ENCODE measurements at regions not wholly inside any gene's neighbourhood (a gene's known extent, or its start where the extent isn't known, plus 50 kb on each side); places are given as distances from the start of the nearest gene placed in this dataset.

DNA sequence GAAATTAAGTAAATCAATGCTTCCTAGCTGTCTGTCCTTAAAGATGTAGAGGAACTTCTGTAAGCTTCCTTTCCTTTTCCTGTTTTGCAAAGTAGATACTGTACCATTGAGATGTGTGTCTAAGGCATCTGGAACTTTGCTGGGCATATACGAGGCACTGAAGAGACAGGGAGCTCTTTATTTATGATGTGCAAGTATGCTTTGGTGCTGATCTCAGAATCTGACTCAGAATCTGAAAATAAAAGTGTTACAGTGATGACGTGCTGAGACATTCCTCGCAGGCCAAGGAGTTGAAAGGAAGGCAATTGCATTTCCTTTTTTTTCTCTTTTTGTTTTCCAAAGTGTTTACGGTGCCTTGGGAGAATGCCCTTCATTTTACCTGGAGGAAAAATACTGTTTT lies 230.9 kb upstream of the RGPD4 start:
- Mint-ChIP-seq H3K27me3 (ENCODE audit: insufficient read depth) (peaks cover 1% of the 10 kb centered on the region; the same call in 1 of the 2 replicates), H3K27ac (peak overlapping the region; percentile 63), H3K9me3 (no peaks in the 10 kb centered on the region), H3K4me1 (ENCODE audit: low read depth) (peaks cover 54% of the 10 kb centered on the region), H3K36me3 (ENCODE audit: low read depth) (no peaks in the 10 kb centered on the region; the same call in 1 of the 2 replicates), H3K4me3 (peak overlapping the region; percentile 62)
- TF ChIP-seq, protein P1, sequence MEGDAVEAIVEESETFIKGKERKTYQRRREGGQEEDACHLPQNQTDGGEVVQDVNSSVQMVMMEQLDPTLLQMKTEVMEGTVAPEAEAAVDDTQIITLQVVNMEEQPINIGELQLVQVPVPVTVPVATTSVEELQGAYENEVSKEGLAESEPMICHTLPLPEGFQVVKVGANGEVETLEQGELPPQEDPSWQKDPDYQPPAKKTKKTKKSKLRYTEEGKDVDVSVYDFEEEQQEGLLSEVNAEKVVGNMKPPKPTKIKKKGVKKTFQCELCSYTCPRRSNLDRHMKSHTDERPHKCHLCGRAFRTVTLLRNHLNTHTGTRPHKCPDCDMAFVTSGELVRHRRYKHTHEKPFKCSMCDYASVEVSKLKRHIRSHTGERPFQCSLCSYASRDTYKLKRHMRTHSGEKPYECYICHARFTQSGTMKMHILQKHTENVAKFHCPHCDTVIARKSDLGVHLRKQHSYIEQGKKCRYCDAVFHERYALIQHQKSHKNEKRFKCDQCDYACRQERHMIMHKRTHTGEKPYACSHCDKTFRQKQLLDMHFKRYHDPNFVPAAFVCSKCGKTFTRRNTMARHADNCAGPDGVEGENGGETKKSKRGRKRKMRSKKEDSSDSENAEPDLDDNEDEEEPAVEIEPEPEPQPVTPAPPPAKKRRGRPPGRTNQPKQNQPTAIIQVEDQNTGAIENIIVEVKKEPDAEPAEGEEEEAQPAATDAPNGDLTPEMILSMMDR (IDR thresholded peaks at IDR 0.05) = no peak
- DNase-seq = peak; percentile 73

DNA sequence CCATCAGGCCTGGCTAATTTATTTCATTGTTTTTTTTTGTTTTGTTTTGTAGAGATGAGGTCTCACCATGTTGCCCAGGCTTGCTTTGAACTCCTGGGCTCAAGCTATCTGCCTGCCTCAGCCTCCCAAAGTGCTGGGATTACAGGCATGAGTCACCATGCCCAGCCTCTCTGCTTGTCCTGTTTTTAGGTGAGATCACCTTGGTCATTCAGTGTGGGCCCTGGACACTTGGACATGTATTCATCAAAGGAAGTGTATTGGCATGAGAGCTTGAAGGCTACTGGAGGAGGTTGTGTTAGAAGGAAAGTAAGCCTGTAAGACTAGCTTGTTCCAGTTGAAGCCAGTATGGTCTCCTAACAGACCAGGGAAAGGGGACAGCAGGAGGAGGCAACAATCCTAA lies 229.2 kb upstream of the RGPD4 start:
- H3K4me1 Mint-ChIP-seq (ENCODE audit: low read depth) = peaks cover 36% of the 10 kb centered on the region
- H3K27me3 Mint-ChIP-seq (ENCODE audit: insufficient read depth) = peaks cover 1% of the 10 kb centered on the region; the same call in 1 of the 2 replicates
- DNase-seq = no peak
- H3K9me3 Mint-ChIP-seq = no peaks in the 10 kb centered on the region
- no peak overlapping the region for H3K27ac Mint-ChIP-seq
- H3K4me3 Mint-ChIP-seq = no peak overlapping the region
- TF ChIP-seq, protein P1 (IDR thresholded peaks at IDR 0.05) = no peak
- no peaks in the 10 kb centered on the region; the same call in 1 of the 2 replicates for H3K36me3 Mint-ChIP-seq (ENCODE audit: low read depth)

DNA sequence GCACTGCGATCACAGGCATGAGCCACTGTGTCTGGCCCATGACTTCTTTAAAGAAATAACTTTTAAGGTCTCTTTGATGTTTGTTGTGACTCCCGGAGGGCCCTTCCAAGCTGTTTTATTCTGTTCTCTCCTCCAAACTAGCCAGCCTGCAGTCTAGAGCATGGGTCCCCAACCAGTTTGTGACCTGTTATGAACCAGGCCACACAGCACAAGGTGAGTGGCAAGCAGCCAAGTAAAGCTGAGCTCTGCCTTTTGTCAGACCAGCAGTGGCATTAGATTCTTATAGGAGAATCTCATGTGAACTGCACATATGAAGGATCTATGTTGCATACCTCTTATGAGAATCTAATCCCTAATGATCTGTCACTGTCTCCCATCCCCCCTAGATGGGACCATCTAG lies 223.9 kb upstream of the RGPD4 start:
- H3K4me1 Mint-ChIP-seq (ENCODE audit: low read depth) = peaks cover 7% of the 10 kb centered on the region; the same call in 1 of the 2 replicates
- H3K9me3 Mint-ChIP-seq = no peaks in the 10 kb centered on the region
- TF ChIP-seq, protein P1 (IDR thresholded peaks at IDR 0.05) = no peak
- no peak for DNase-seq
- H3K27me3 Mint-ChIP-seq (ENCODE audit: insufficient read depth) = peaks cover 2% of the 10 kb centered on the region; the same call in 1 of the 2 replicates
- no peak overlapping the region for H3K4me3 Mint-ChIP-seq
- H3K27ac Mint-ChIP-seq = no peak overlapping the region
- no peaks in the 10 kb centered on the region for H3K36me3 Mint-ChIP-seq (ENCODE audit: low read depth)

DNA sequence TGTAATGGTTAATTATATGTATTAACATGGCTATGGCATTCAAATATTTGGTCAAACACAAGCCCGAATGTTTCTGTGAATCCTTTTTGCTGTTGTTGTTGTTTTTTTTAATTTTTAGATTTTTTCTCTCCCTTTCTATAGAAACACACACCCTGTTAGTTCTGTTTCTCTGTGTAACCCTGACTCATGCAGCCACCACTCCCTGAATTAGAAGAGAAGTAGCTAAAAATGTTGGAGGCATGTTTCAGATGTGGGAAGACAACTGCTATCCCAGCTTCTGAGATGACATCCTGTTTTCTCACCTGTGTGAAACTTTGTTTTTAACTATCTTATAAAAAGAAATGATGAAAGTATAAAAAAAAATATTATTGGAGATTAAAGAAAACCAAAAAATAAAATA lies 219.6 kb upstream of the RGPD4 start:
- Mint-ChIP-seq H3K36me3 (ENCODE audit: low read depth) (no peaks in the 10 kb centered on the region), H3K27ac (no peak overlapping the region), H3K9me3 (no peaks in the 10 kb centered on the region), H3K4me1 (ENCODE audit: low read depth) (peaks cover 7% of the 10 kb centered on the region; the same call in 1 of the 2 replicates), H3K27me3 (ENCODE audit: insufficient read depth) (peaks cover 2% of the 10 kb centered on the region; the same call in 1 of the 2 replicates), H3K4me3 (no peak overlapping the region)
- no peak for DNase-seq
- TF ChIP-seq, protein P1 (IDR thresholded peaks at IDR 0.05) = no peak

DNA sequence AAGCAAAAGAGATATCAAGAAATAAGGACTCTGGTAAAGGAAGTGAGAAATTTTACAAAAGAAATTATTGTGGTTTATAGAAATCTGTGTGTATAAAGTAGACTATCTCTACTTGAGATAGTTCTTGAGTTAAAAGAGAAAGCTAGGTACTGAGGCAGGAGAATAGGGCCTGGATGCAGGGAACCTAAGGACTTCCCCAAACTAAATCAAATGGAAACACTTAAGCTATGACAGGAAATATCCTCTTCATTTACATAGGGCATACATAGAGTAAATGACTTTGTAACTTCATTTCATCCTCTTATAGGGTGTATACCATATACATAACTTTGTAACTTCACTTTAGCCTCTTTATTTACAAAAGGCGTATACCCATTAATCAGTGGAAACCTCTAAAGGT lies 219.2 kb upstream of the RGPD4 start:
- DNase-seq = no peak
- Mint-ChIP-seq H3K36me3 (ENCODE audit: low read depth) (no peaks in the 10 kb centered on the region), H3K4me3 (no peak overlapping the region), H3K27ac (no peak overlapping the region), H3K4me1 (ENCODE audit: low read depth) (peaks cover 7% of the 10 kb centered on the region; the same call in 1 of the 2 replicates), H3K27me3 (ENCODE audit: insufficient read depth) (peaks cover 2% of the 10 kb centered on the region; the same call in 1 of the 2 replicates), H3K9me3 (no peaks in the 10 kb centered on the region)
- TF ChIP-seq, protein P1 (IDR thresholded peaks at IDR 0.05) = no peak

DNA sequence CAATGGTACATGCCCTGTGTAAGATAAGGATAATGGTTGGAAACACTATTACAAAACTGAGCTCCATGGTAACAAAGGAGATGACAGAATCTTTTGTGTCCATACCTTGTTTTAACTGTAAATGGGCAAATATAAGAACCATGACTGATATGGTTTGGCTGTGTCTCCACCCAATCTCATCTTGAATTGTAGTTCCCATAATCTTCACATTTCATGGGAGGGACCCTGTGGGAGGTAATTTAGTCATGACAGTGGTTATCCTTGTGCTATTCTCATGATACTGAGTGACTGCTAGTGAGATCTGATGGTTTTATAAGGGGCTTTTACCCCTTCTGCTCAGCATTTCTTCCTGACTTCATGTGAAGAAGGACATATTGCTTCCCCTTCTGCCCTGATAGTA lies 211.7 kb upstream of the RGPD4 start:
- no peaks in the 10 kb centered on the region for H3K4me1 Mint-ChIP-seq (ENCODE audit: low read depth)

More for the DNA sequence above, 211.7 kb upstream of the RGPD4 start:
- H3K4me3 Mint-ChIP-seq = no peak overlapping the region
- H3K9me3 Mint-ChIP-seq = peaks cover 23% of the 10 kb centered on the region
- peaks cover 6% of the 10 kb centered on the region; the same call in 1 of the 2 replicates for H3K36me3 Mint-ChIP-seq (ENCODE audit: low read depth)
- peaks cover 6% of the 10 kb centered on the region for H3K27me3 Mint-ChIP-seq (ENCODE audit: insufficient read depth)
- no peak for DNase-seq
- no peak overlapping the region for H3K27ac Mint-ChIP-seq
- TF ChIP-seq, protein P1 (IDR thresholded peaks at IDR 0.05) = no peak

Measured in HFFc6 (cell line).